HUES64 (cell line): ENCODE measurements at regions not wholly inside any gene's neighbourhood (a gene's known extent, or its start where the extent isn't known, plus 50 kb on each side); places are given as distances from the start of the nearest gene placed in this dataset.

Experiments
- H3K27ac ChIP-seq: 2 replicates; pipeline ENCODE4 v1.7.0; 2013; ENCODE audit warnings: low read depth, low read length, inconsistent platforms
- H3K27me3 ChIP-seq: 2 replicates; pipeline ENCODE4 v1.6.1; 2013; ENCODE audit warnings: mild to moderate bottlenecking, low read length; ENCODE audit not compliant: insufficient read depth
- H3K36me3 ChIP-seq: 2 replicates; pipeline ENCODE4 v1.6.1; 2013; ENCODE audit warnings: mild to moderate bottlenecking, low read length; ENCODE audit not compliant: insufficient read depth
- H3K4me1 ChIP-seq: 2 replicates; pipeline ENCODE4 v1.6.1; 2013; ENCODE audit warnings: mild to moderate bottlenecking, low read length, moderate library complexity; ENCODE audit not compliant: insufficient read depth
- H3K4me3 ChIP-seq: 2 replicates; pipeline ENCODE4 v1.5.1; 2013; ENCODE audit warnings: mild to moderate bottlenecking, low read length, moderate library complexity
- H3K9ac ChIP-seq: 2 replicates; pipeline ENCODE4 v1.6.1; 2013; ENCODE audit warnings: mild to moderate bottlenecking, low read depth, low read length
- H3K9me3 ChIP-seq: 2 replicates; pipeline ENCODE4 v1.6.1; 2013; ENCODE audit warnings: low read depth, low read length; ENCODE audit not compliant: insufficient read depth
- WGBS: fragments of 150-250, 120-280 bp; methylation state at CpG from one replicate; pipeline ENCODE4 v1.1.7; 2013; ENCODE audit warnings: missing lambda C conversion rate; 5-methylcytosine and 5-hydroxymethylcytosine counted together

- Histone ChIP-seq H3K9me3 (peaks cover 8% of the 10 kb centered on the region; the same call in 1 of the 2 replicates), H3K27me3 (no peaks in the 10 kb centered on the region), H3K36me3 (no peaks in the 10 kb centered on the region), H3K27ac (no peak overlapping the region), H3K4me3 (no peak overlapping the region), H3K4me1 (peaks cover 7% of the 10 kb centered on the region; the same call in 1 of the 2 replicates), H3K9ac (no peak overlapping the region)
- WGBS, result 100% methylated on average over 2 of the region's 2 CpGs
These were observed 1498.4 kb downstream of the EFNB2 start for GRCh38 chr13:105037110-105037509.

- Histone ChIP-seq H3K36me3 (no peaks in the 10 kb centered on the region), H3K4me1 (peaks cover 11% of the 10 kb centered on the region; the same call in 1 of the 2 replicates), H3K9ac (no peak overlapping the region), H3K9me3 (no peaks in the 10 kb centered on the region), H3K27ac (no peak overlapping the region), H3K27me3 (no peaks in the 10 kb centered on the region), H3K4me3 (no peak overlapping the region)
- 91% methylated on average over 4 of the region's 4 CpGs for WGBS
These were observed 1500.4 kb downstream of the EFNB2 start for GRCh38 chr13:105035092-105035491.

GRCh38 chr13:105033999-105034398 is 1501.5 kb downstream of the EFNB2 start:
- no peak overlapping the region for H3K27ac ChIP-seq
- WGBS, result 92% methylated on average over 2 of the region's 2 CpGs
- no peak overlapping the region for H3K9ac ChIP-seq
- peaks cover 11% of the 10 kb centered on the region; the same call in 1 of the 2 replicates for H3K4me1 ChIP-seq
- no peaks in the 10 kb centered on the region for H3K36me3 ChIP-seq
- no peaks in the 10 kb centered on the region for H3K9me3 ChIP-seq
- no peaks in the 10 kb centered on the region for H3K27me3 ChIP-seq
- H3K4me3 ChIP-seq, result no peak overlapping the region

GRCh38 chr13:105031306-105031705 is 1504.2 kb downstream of the EFNB2 start:
- H3K27me3 ChIP-seq, result no peaks in the 10 kb centered on the region
- 93% methylated on average over 4 of the region's 5 CpGs for WGBS
- no peak overlapping the region for H3K9ac ChIP-seq

GRCh38 chr13:105030851-105031250 is 1504.6 kb downstream of the EFNB2 start:
- no peak overlapping the region for H3K4me3 ChIP-seq
- no peak overlapping the region for H3K27ac ChIP-seq
- no peaks in the 10 kb centered on the region for H3K9me3 ChIP-seq
- 98% methylated on average over 3 of the region's 3 CpGs for WGBS
- no peaks in the 10 kb centered on the region for H3K27me3 ChIP-seq
- H3K9ac ChIP-seq, result no peak overlapping the region
- H3K4me1 ChIP-seq, result peaks cover 11% of the 10 kb centered on the region; the same call in 1 of the 2 replicates
- H3K36me3 ChIP-seq, result no peaks in the 10 kb centered on the region

More at GRCh38 chr13:105031306-105031705, 1504.2 kb downstream of the EFNB2 start:
- Histone ChIP-seq H3K9me3 (no peaks in the 10 kb centered on the region), H3K4me1 (peaks cover 11% of the 10 kb centered on the region; the same call in 1 of the 2 replicates), H3K27ac (no peak overlapping the region), H3K4me3 (no peak overlapping the region), H3K36me3 (no peaks in the 10 kb centered on the region)

- Histone ChIP-seq H3K4me3 (no peak overlapping the region), H3K36me3 (no peaks in the 10 kb centered on the region), H3K4me1 (no peaks in the 10 kb centered on the region), H3K9ac (no peak overlapping the region), H3K27ac (no peak overlapping the region), H3K9me3 (0 out of 2 replicates have a peak, but pooled peaks cover 3% of the 10 kb centered on the region), H3K27me3 (no peaks in the 10 kb centered on the region)
- WGBS, result 98% methylated on average over 6 of the region's 8 CpGs
These were observed 1516.4 kb downstream of the EFNB2 start for GRCh38 chr13:105019073-105019472.

- 94% methylated on average over 4 of the region's 4 CpGs for WGBS
- Histone ChIP-seq H3K36me3 (no peaks in the 10 kb centered on the region), H3K4me1 (no peaks in the 10 kb centered on the region), H3K27ac (no peak overlapping the region), H3K27me3 (no peaks in the 10 kb centered on the region), H3K9me3 (no peaks in the 10 kb centered on the region), H3K4me3 (no peak overlapping the region), H3K9ac (no peak overlapping the region)
These were observed 1519.2 kb downstream of the EFNB2 start for GRCh38 chr13:105016266-105016665.

GRCh38 chr13:105008604-105009003 is 1526.9 kb downstream of the EFNB2 start:
- no peaks in the 10 kb centered on the region for H3K4me1 ChIP-seq
- 97% methylated on average over 5 of the region's 5 CpGs for WGBS
- no peaks in the 10 kb centered on the region for H3K9me3 ChIP-seq
- H3K9ac ChIP-seq, result no peak overlapping the region
- no peaks in the 10 kb centered on the region for H3K27me3 ChIP-seq
- H3K4me3 ChIP-seq, result no peak overlapping the region
- no peaks in the 10 kb centered on the region for H3K36me3 ChIP-seq
- no peak overlapping the region for H3K27ac ChIP-seq

GRCh38 chr13:105007166-105007808 is 1528.2 kb downstream of the EFNB2 start:
- Histone ChIP-seq H3K27ac (no peak overlapping the region), H3K4me3 (no peak overlapping the region), H3K36me3 (no peaks in the 10 kb centered on the region), H3K9me3 (no peaks in the 10 kb centered on the region), H3K27me3 (no peaks in the 10 kb centered on the region), H3K9ac (no peak overlapping the region), H3K4me1 (no peaks in the 10 kb centered on the region)
- WGBS, result 96% methylated on average over 6 of the region's 6 CpGs

- H3K4me3 ChIP-seq, result no peak overlapping the region
- no peaks in the 10 kb centered on the region for H3K36me3 ChIP-seq
- WGBS, result 99% methylated on average over 3 of the region's 3 CpGs
These were observed 1539.4 kb downstream of the EFNB2 start for GRCh38 chr13:104996022-104996421.

GRCh38 chr13:104993708-104994107 is 1541.8 kb downstream of the EFNB2 start:
- Histone ChIP-seq H3K4me1 (no peaks in the 10 kb centered on the region), H3K27me3 (no peaks in the 10 kb centered on the region), H3K9me3 (no peaks in the 10 kb centered on the region), H3K36me3 (no peaks in the 10 kb centered on the region), H3K9ac (no peak overlapping the region), H3K27ac (no peak overlapping the region), H3K4me3 (no peak overlapping the region)
- 96% methylated on average over 3 of the region's 3 CpGs for WGBS

More at GRCh38 chr13:104996022-104996421, 1539.4 kb downstream of the EFNB2 start:
- no peak overlapping the region for H3K9ac ChIP-seq
- H3K9me3 ChIP-seq, result no peaks in the 10 kb centered on the region
- no peak overlapping the region for H3K27ac ChIP-seq
- no peaks in the 10 kb centered on the region for H3K27me3 ChIP-seq
- no peaks in the 10 kb centered on the region for H3K4me1 ChIP-seq
